Upper lobe of right lung (tissue), 1 donor: ENCODE measurements at regions not wholly inside any gene's neighbourhood (a gene's known extent, or its start where the extent isn't known, plus 50 kb on each side); places are given as distances from the start of the nearest gene placed in this dataset.
A peak's percentile ranks its signal among the peaks of the same experiment; 100 is the strongest.

Source experiments
- ATAC-seq: fragments of 200-7000 bp; cut with Tn5 transposase; one replicate; pipeline ENCODE4 v1.9.1; 2020; ENCODE audit warnings: mild to moderate bottlenecking, moderate library complexity
- DNase-seq: peaks from one replicate; pipeline ENCODE4 v3.0.0-alpha.2; 2020
- H3K27ac ChIP-seq: fragments of 200-600 bp; one replicate; pipeline ENCODE4 v1.8.0; 2022
- H3K27me3 ChIP-seq: fragments of 200-600 bp; one replicate; pipeline ENCODE4 v1.8.0; 2022; ENCODE audit warnings: mild to moderate bottlenecking
- H3K36me3 ChIP-seq: fragments of 200-600 bp; one replicate; pipeline ENCODE4 v1.8.0; 2022
- H3K4me1 ChIP-seq: fragments of 200-600 bp; one replicate; pipeline ENCODE4 v1.8.0; 2022
- H3K4me3 ChIP-seq: fragments of 200-600 bp; one replicate; pipeline ENCODE4 v1.8.0; 2022; ENCODE audit warnings: mild to moderate bottlenecking
- H3K9me3 ChIP-seq: fragments of 200-600 bp; one replicate; pipeline ENCODE4 v1.8.0; 2022
- intact Hi-C: fragments of 100-400 bp; cut with DNase I; formaldehyde crosslinking; loops from one replicate; pipeline ENCODE4 v1.11.0; 2022
- TF ChIP-seq, protein P1 (sequence below): fragments of 200-600 bp; IDR thresholded peaks from one replicate; pipeline ENCODE4 v1.8.0; 2022; ENCODE audit warnings: antibody characterized with exemption
- donor health status: DM: no; HTN: yes; CAD: no; lungs with severe emphysema.

DNA sequence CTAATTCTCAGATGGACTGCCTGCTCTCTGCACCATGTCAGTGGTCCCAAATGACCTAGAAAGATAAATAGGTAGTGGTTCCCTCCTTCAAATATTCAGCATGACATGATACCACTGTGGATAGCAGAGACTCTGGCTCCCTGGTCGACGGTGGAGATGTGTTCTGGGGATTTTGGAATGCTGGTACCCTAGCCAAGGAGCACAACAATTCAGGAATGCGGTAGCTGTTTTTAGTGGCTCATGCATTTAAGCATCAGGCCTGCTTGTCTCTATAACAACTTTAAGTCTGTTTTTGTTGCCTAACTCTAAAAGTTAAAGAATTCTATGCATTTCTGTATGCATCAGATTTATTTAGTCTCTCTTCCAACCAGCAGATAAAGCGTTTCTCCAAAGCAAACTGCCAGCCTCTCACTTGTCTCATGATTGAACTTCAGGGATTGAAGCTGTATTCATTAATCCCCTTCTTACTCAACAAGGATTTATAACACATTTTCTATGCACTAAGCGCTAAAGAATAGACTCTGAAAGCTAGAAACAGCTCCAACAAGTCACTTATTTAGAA lies 164.9 kb upstream of the BMP4 start:
- Histone ChIP-seq H3K36me3 (no peaks in the 10 kb centered on the region), H3K4me1 (no peaks in the 10 kb centered on the region), H3K4me3 (no peak overlapping the region), H3K27me3 (no peaks in the 10 kb centered on the region), H3K9me3 (no peaks in the 10 kb centered on the region), H3K27ac (no peak overlapping the region)
- TF ChIP-seq, protein P1, sequence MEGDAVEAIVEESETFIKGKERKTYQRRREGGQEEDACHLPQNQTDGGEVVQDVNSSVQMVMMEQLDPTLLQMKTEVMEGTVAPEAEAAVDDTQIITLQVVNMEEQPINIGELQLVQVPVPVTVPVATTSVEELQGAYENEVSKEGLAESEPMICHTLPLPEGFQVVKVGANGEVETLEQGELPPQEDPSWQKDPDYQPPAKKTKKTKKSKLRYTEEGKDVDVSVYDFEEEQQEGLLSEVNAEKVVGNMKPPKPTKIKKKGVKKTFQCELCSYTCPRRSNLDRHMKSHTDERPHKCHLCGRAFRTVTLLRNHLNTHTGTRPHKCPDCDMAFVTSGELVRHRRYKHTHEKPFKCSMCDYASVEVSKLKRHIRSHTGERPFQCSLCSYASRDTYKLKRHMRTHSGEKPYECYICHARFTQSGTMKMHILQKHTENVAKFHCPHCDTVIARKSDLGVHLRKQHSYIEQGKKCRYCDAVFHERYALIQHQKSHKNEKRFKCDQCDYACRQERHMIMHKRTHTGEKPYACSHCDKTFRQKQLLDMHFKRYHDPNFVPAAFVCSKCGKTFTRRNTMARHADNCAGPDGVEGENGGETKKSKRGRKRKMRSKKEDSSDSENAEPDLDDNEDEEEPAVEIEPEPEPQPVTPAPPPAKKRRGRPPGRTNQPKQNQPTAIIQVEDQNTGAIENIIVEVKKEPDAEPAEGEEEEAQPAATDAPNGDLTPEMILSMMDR: no peak
- DNase-seq (no peak), ATAC-seq (no peak)
- intact Hi-C loops: no loop called here

- Histone ChIP-seq H3K27ac (no peak overlapping the region), H3K9me3 (no peaks in the 10 kb centered on the region), H3K27me3 (no peaks in the 10 kb centered on the region), H3K36me3 (no peaks in the 10 kb centered on the region), H3K4me3 (no peak overlapping the region), H3K4me1 (no peaks in the 10 kb centered on the region)
- TF ChIP-seq, protein P1: no peak
- no peak for DNase-seq
- intact Hi-C loops: no loop called here
- no peak for ATAC-seq
Observed at GRCh38 chr14:54123841-54124240, 167.2 kb upstream of the BMP4 start.

DNA sequence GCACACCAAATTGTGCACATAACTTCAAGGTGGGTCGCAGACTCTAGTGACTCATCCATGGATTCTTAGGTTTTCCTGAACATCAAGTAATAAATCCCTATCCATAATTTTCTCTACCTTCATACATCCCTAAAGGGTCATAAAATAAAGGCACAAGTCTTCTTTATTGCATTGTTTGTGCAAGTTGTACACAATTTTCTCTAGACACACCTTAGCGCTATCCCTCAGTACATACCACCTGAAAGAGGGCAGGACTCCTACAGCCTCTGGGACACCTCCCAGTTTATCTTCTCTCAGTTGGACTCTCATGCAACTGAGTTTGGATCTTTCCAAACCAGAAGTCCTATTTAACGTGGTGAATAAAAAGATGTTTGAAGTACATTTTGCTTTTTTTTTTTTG lies 168.5 kb upstream of the BMP4 start:
- Histone ChIP-seq H3K4me3 (no peak overlapping the region), H3K27ac (no peak overlapping the region), H3K9me3 (no peaks in the 10 kb centered on the region), H3K27me3 (no peaks in the 10 kb centered on the region), H3K4me1 (no peaks in the 10 kb centered on the region), H3K36me3 (no peaks in the 10 kb centered on the region)
- TF ChIP-seq, protein P1: no peak
- intact Hi-C loops: no loop called here
- DNase-seq: no peak
- ATAC-seq: no peak

GRCh38 chr14:54126947-54127346 lies 170.3 kb upstream of the BMP4 start:
- ATAC-seq: peak; percentile 79
- Histone ChIP-seq H3K36me3 (no peaks in the 10 kb centered on the region), H3K9me3 (no peaks in the 10 kb centered on the region), H3K27ac (no peak overlapping the region), H3K4me3 (no peak overlapping the region), H3K4me1 (no peaks in the 10 kb centered on the region), H3K27me3 (no peaks in the 10 kb centered on the region)
- TF ChIP-seq, protein P1: no peak
- no peak for DNase-seq
- intact Hi-C loops: no loop called here

GRCh38 chr14:54127526-54127925 lies 170.9 kb upstream of the BMP4 start:
- H3K36me3 ChIP-seq: no peaks in the 10 kb centered on the region
- no peaks in the 10 kb centered on the region for H3K27me3 ChIP-seq
- H3K9me3 ChIP-seq: no peaks in the 10 kb centered on the region
- TF ChIP-seq, protein P1: no peak
- intact Hi-C loops: no loop called here
- no peak for ATAC-seq
- no peak overlapping the region for H3K4me3 ChIP-seq
- H3K4me1 ChIP-seq: no peaks in the 10 kb centered on the region
- H3K27ac ChIP-seq: no peak overlapping the region
- DNase-seq: no peak
